Astrocyte of the spinal cord (primary cell): ENCODE measurements at regions not wholly inside any gene's neighbourhood (a gene's known extent, or its start where the extent isn't known, plus 50 kb on each side); places are given as distances from the start of the nearest gene placed in this dataset.

ENCODE experiments used
- DNase-seq: peaks from one replicate; pipeline ENCODE4 v3.0.0; 2011; ENCODE audit warnings: low read depth, low spot score
- H3K4me3 ChIP-seq: 2 replicates; pipeline ENCODE4 v1.5.1; 2011; ENCODE audit warnings: low read depth, mild to moderate bottlenecking, low read length, moderate library complexity
- CTCF ChIP-seq: IDR thresholded peaks from 2 replicates; pipeline ENCODE4 v1.5.1; 2012; ENCODE audit warnings: low read depth, mild to moderate bottlenecking, low read length, inconsistent platforms
- in situ Hi-C: cut with HindIII; loops from 2 replicates; pipeline ENCODE4 v1.10.0; 2017; ENCODE audit warnings: low sequenced_read_pairs

- in situ Hi-C loops, result no loop called here
Observed at GRCh38 chr18:6580401-6580800, 149.1 kb upstream of the ARHGAP28 start.

GRCh38 chr18:6589923-6590322 lies 139.6 kb upstream of the ARHGAP28 start:
- H3K4me3 ChIP-seq, result no peak overlapping the region
- TF ChIP-seq CTCF, result no peak
- DNase-seq, result no peak
- in situ Hi-C loops, result no loop called here

More at GRCh38 chr18:6580401-6580800, 149.1 kb upstream of the ARHGAP28 start:
- TF ChIP-seq CTCF, result no peak
- no peak overlapping the region for H3K4me3 ChIP-seq
- no peak for DNase-seq

GRCh38 chr18:6590326-6590725 lies 139.2 kb upstream of the ARHGAP28 start:
- no peak overlapping the region for H3K4me3 ChIP-seq
- no peak for TF ChIP-seq CTCF
- DNase-seq, result no peak
- in situ Hi-C loops, result no loop called here

- in situ Hi-C loops, result no loop called here
- no peak overlapping the region for H3K4me3 ChIP-seq
- no peak for DNase-seq
- no peak for TF ChIP-seq CTCF
Observed at GRCh38 chr18:6591491-6591890, 138.0 kb upstream of the ARHGAP28 start.

- TF ChIP-seq CTCF, result no peak
- no peak for DNase-seq
- in situ Hi-C loops, result no loop called here
- no peak overlapping the region for H3K4me3 ChIP-seq
Observed at GRCh38 chr18:6592522-6592921, 137.0 kb upstream of the ARHGAP28 start.

- DNase-seq, result no peak
- in situ Hi-C loops, result no loop called here
- no peak for TF ChIP-seq CTCF
- no peak overlapping the region for H3K4me3 ChIP-seq
Observed at GRCh38 chr18:6593142-6593885, 136.2 kb upstream of the ARHGAP28 start.
